ENCODE measurements at regions not wholly inside any gene's neighbourhood (a gene's known extent, or its start where the extent isn't known, plus 50 kb on each side); places are given as distances from the start of the nearest gene placed in this dataset.
"Not testable (repeated sequence)": the region's sequence is repeated elsewhere in the genome, so short reads cannot be mapped to it uniquely, and the experiment has no call there.

GRCh38 chr9:13478639-13479038, 199.1 kb upstream of the MPDZ start:
- DNase-seq, result no peak

- no peak for DNase-seq
Measured at GRCh38 chr9:13478160-13478559, 198.7 kb upstream of the MPDZ start.

GRCh38 chr9:13470836-13471235, 191.3 kb upstream of the MPDZ start:
- DNase-seq, result no peak

- DNase-seq, result no peak
Measured at GRCh38 chr9:13467157-13467556, 187.7 kb upstream of the MPDZ start.

GRCh38 chr9:13461414-13461991, 182.0 kb upstream of the MPDZ start:
- DNase-seq, result no peak

GRCh38 chr9:13459071-13459470, 179.6 kb upstream of the MPDZ start:
- no peak for DNase-seq

- DNase-seq, result no peak
Measured at GRCh38 chr9:13457795-13458194, 178.3 kb upstream of the MPDZ start.

GRCh38 chr9:13450723-13451122, 171.2 kb upstream of the MPDZ start:
- DNase-seq, result no peak

- no peak for DNase-seq
Measured at GRCh38 chr9:13448482-13448881, 169.0 kb upstream of the MPDZ start.

GRCh38 chr9:13447843-13448422, 168.4 kb upstream of the MPDZ start:
- DNase-seq, result no peak

- no peak for DNase-seq
Measured at GRCh38 chr9:13446938-13447842, 167.7 kb upstream of the MPDZ start.

- DNase-seq, result no peak
Measured at GRCh38 chr9:13446286-13446937, 166.9 kb upstream of the MPDZ start.

- DNase-seq, result no peak
Measured at GRCh38 chr9:13445103-13445500, 165.6 kb upstream of the MPDZ start.

GRCh38 chr9:13444245-13445102, 165.0 kb upstream of the MPDZ start:
- no peak for DNase-seq

GRCh38 chr9:13443346-13444244, 164.1 kb upstream of the MPDZ start:
- no peak for DNase-seq

- DNase-seq, result no peak
Measured at GRCh38 chr9:13439685-13440476, 160.4 kb upstream of the MPDZ start.

- no peak for DNase-seq
Measured at GRCh38 chr9:13437866-13438265, 158.4 kb upstream of the MPDZ start.

- no peak for DNase-seq
Measured at GRCh38 chr9:13436591-13436990, 157.1 kb upstream of the MPDZ start.

- DNase-seq, result not testable (repeated sequence)
Measured at GRCh38 chr9:13433453-13433852, 154.0 kb upstream of the MPDZ start.

GRCh38 chr9:13432904-13433303, 153.4 kb upstream of the MPDZ start:
- DNase-seq, result peak; percentile 26

- DNase-seq, result no peak
Measured at GRCh38 chr9:13431692-13432091, 152.2 kb upstream of the MPDZ start.
